ENCODE measurements at regions not wholly inside any gene's neighbourhood (a gene's known extent, or its start where the extent isn't known, plus 50 kb on each side); places are given as distances from the start of the nearest gene placed in this dataset.

GRCh38 chr9:115261656-115262081 lies 143.7 kb upstream of the TNC start:
- no peak for DNase-seq

GRCh38 chr9:115262477-115262876 lies 144.5 kb upstream of the TNC start:
- DNase-seq = no peak

- DNase-seq = no peak
Observed at GRCh38 chr9:115262952-115263351, 145.0 kb upstream of the TNC start.

GRCh38 chr9:115263371-115264075 lies 145.6 kb upstream of the TNC start:
- no peak for DNase-seq

GRCh38 chr9:115264313-115264712 lies 146.4 kb upstream of the TNC start:
- no peak for DNase-seq

- DNase-seq = no peak
Observed at GRCh38 chr9:115267790-115268189, 149.8 kb upstream of the TNC start.

- no peak for DNase-seq
Observed at GRCh38 chr9:115275753-115276152, 157.8 kb upstream of the TNC start.

- DNase-seq = no peak
Observed at GRCh38 chr9:115276621-115277020, 158.7 kb upstream of the TNC start.

- no peak for DNase-seq
Observed at GRCh38 chr9:115277301-115277700, 159.3 kb upstream of the TNC start.

GRCh38 chr9:115278326-115279035 lies 160.5 kb upstream of the TNC start:
- no peak for DNase-seq

GRCh38 chr9:115283395-115283794 lies 165.4 kb upstream of the TNC start:
- no peak for DNase-seq

- no peak for DNase-seq
Observed at GRCh38 chr9:115285836-115286235, 167.9 kb upstream of the TNC start.

GRCh38 chr9:115286411-115286810 lies 168.5 kb upstream of the TNC start:
- no peak for DNase-seq

GRCh38 chr9:115289757-115290208 lies 171.8 kb upstream of the TNC start:
- no peak for DNase-seq

- no peak for DNase-seq
Observed at GRCh38 chr9:115291841-115292240, 173.9 kb upstream of the TNC start.

GRCh38 chr9:115292584-115293279 lies 174.8 kb upstream of the TNC start:
- DNase-seq = no peak

GRCh38 chr9:115295734-115296133 lies 177.8 kb upstream of the TNC start:
- no peak for DNase-seq

- DNase-seq = no peak
Observed at GRCh38 chr9:115296831-115297565, 179.0 kb upstream of the TNC start.

GRCh38 chr9:115300116-115300515 lies 182.2 kb upstream of the TNC start:
- DNase-seq = no peak

- DNase-seq = no peak
Observed at GRCh38 chr9:115300874-115301273, 182.9 kb upstream of the TNC start.

- no peak for DNase-seq
Observed at GRCh38 chr9:115301581-115301980, 183.6 kb upstream of the TNC start.

GRCh38 chr9:115305543-115305942 lies 187.6 kb upstream of the TNC start:
- no peak for DNase-seq

GRCh38 chr9:115306865-115307264 lies 188.9 kb upstream of the TNC start:
- DNase-seq = no peak
